ENCODE measurements at regions not wholly inside any gene's neighbourhood (a gene's known extent, or its start where the extent isn't known, plus 50 kb on each side); places are given as distances from the start of the nearest gene placed in this dataset.

GRCh38 chr18:24818441-24818840, 358.0 kb downstream of the HRH4 start:
- no peaks in the 10 kb centered on the region for H3K9me1 ChIP-seq (ENCODE audit: insufficient read depth, low read length)
- no peak overlapping the region for H3K9ac ChIP-seq (ENCODE audit: low read depth, low read length)
- H3K4ac ChIP-seq (ENCODE audit: low read depth, low read length) = no peak overlapping the region
- no peak overlapping the region for H3K56ac ChIP-seq (ENCODE audit: extremely low read depth, insufficient read depth, low read length)
- H4K5ac ChIP-seq (ENCODE audit: low read depth, low read length) = peak overlapping the region; percentile 29; the same call in 1 of the 2 replicates
- intact Hi-C loops (cut with micrococcal nuclease) (no loop called here), dilution Hi-C loops (cut with HindIII; ENCODE audit: low sequenced_read_pairs, unreplicated experiment) (no loop called here), in situ Hi-C loops (cut with MboI; ENCODE audit: low sequenced_read_pairs) (no loop called here)
- ATAC-seq (ENCODE audit: low read depth) = no peak
- peaks cover 5% of the 10 kb centered on the region; the same call in 1 of the 2 replicates for H3K27me3 ChIP-seq (ENCODE audit: control insufficient read depth, insufficient read depth, low read length)
- no peak overlapping the region for H3K14ac ChIP-seq (replicated peaks; ENCODE audit: low read depth, low read length)
- H2AK9ac ChIP-seq (replicated peaks; ENCODE audit: low read depth, low read length, poor library complexity) = no peak overlapping the region
- POLR2A ChIA-PET (ENCODE audit: unreplicated experiment) = no interaction called here
- no peak overlapping the region for H2BK120ac ChIP-seq (ENCODE audit: low read depth, low read length)
- peak overlapping the region; percentile 57 for H2AK5ac ChIP-seq (ENCODE audit: low read depth, low read length)
- TF ChIP-seq MAZ (IDR thresholded peaks at IDR 0.05; ENCODE audit: borderline replicate concordance, low read depth, low read length) (no peak), ELK1 (IDR thresholded peaks at IDR 0.05; ENCODE audit: borderline replicate concordance, low read depth, low read length) (no peak), RAD21 (IDR thresholded peaks at IDR 0.05; ENCODE audit: low read length) (no peak), CTCF (conservative IDR thresholded peaks at IDR 0.05; ENCODE audit: low read depth, low read length) (no peak), NFE2L2 (IDR thresholded peaks at IDR 0.05; ENCODE audit: low read depth, low read length) (no peak), BHLHE40 (IDR thresholded peaks at IDR 0.05; ENCODE audit: low read depth, low read length) (no peak)
- H3K27ac ChIP-seq (ENCODE audit: insufficient read depth, low read length) = no peak overlapping the region
- no peak overlapping the region for H4K8ac ChIP-seq (ENCODE audit: low read depth in 2 of 2, low read length in 2 of 2)
- H3K36me3 ChIP-seq (ENCODE audit: control insufficient read depth, insufficient read depth, low read length) = no peaks in the 10 kb centered on the region
- H3K79me1 ChIP-seq (ENCODE audit: low read depth in 1 of 2, low read length in 2 of 2) = no peaks in the 10 kb centered on the region
- CTCF ChIA-PET = interaction anchor here (0.6 to 1.2 kb wide), 4 partner anchors 9 to 237 kb away, joined by 3 to 4 read pairs (median 4); no protein-coding TSS in a partner anchor
- H4K91ac ChIP-seq (ENCODE audit: insufficient read depth, low read depth, low read length) = no peak overlapping the region
- BruUV-seq (replicated peaks) = no TSS peak
- H2BK15ac ChIP-seq (ENCODE audit: low read depth, low read length) = no peak overlapping the region
- H2BK5ac ChIP-seq (ENCODE audit: low read depth, low read length, poor library complexity, severe bottlenecking) = no peak overlapping the region
- H4K20me1 ChIP-seq (ENCODE audit: insufficient read depth, low read length) = no peaks in the 10 kb centered on the region
- H3K4me1 ChIP-seq (ENCODE audit: control insufficient read depth, insufficient read depth, low read length) = peaks cover 3% of the 10 kb centered on the region; the same call in 1 of the 2 replicates
- no peak overlapping the region for H3K4me3 ChIP-seq (ENCODE audit: insufficient read depth, low read depth, low read length)
- H2BK20ac ChIP-seq (ENCODE audit: low read depth, low read length) = no peak overlapping the region
- H3K4me2 ChIP-seq (ENCODE audit: low read depth, low read length) = no peak overlapping the region; the same call in 1 of the 2 replicates
- no CpG with 5 or more reads among the region's 6 CpGs for WGBS, 2 experiments (ENCODE audit: extremely low coverage in 2 of 2, insufficient read length in 1 of 2)
- H3K9me3 ChIP-seq (ENCODE audit: control insufficient read depth, insufficient read depth, low read length) = no peaks in the 10 kb centered on the region
- H2AFZ ChIP-seq (replicated peaks; ENCODE audit: low read length, poor library complexity) = no peak overlapping the region
- peak overlapping the region; percentile 13; the same call in 1 of the 2 replicates for H3K18ac ChIP-seq (ENCODE audit: low read depth, low read length)
- no peak for DNase-seq
- no peak overlapping the region for H3K23ac ChIP-seq (ENCODE audit: low read depth, low read length)
